ENCODE measurements at regions not wholly inside any gene's neighbourhood (a gene's known extent, or its start where the extent isn't known, plus 50 kb on each side); places are given as distances from the start of the nearest gene placed in this dataset.
"Not testable (repeated sequence)": the region's sequence is repeated elsewhere in the genome, so short reads cannot be mapped to it uniquely, and the experiment has no call there.

DNA sequence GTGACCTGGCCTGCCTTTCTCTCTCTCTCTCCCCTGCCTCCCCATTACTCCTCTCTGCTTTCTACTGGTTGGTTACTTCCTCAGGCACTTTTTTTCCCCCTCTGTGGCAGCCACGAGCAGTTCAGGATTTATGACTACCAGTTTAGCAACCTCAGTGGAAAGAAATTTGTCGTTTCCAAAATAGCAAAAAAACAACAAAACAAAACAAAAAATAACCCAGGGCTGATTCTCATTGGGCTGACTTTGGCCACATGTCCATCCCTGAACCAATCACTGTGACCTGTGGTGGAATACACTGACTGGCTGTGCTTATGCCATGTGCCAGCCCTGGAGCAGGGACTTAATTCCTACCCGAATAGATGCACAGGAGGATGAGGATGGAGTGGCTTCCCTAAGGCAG, 137.4 kb downstream of the TFAP2C start:
- no peak for DNase-seq

- no peak for DNase-seq
These were observed 141.0 kb downstream of the TFAP2C start for GRCh38 chr20:56769921-56770600.

- no peak for DNase-seq
These were observed 144.6 kb downstream of the TFAP2C start for GRCh38 chr20:56773749-56774148.

DNA sequence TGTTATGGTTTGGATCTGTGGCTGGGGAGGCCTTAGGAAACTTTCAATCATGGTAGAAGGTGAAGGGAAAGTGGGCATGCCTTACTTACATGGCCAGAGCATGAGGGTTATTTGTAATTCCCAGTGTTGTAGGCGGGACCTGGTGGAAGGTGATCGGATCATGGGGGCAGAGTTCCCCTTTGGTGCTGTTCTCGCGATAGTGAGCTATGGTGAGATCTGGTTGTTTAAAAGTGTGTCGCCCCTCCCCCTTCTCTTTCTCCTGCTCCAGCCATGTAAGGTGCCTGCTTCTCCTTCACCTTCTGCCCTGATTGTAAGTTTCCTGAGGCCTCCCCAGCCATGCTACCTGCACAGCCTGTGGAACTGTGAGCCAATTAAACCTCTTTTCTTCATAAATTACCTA, 145.8 kb downstream of the TFAP2C start:
- DNase-seq, result no peak

DNA sequence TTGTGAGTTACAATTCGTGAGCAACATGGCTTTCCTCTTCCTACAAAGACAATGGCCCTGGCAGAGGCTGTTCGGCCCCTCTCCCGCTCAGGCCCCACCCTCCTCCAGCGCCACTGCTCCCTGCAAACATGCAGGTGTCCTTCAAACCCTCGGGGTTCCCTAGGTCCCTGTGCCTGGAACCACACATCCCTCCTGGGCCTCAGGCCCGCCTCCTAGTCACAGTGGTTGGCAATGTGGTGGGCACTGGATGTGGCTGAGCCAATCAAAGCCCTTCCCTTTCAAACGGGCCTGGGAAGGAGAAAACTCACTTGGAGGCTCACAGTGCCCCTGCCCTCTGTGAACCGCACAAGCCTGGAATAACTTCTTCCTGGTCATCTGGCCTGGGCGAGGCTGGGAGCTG, 147.2 kb downstream of the TFAP2C start:
- no peak for DNase-seq

DNA sequence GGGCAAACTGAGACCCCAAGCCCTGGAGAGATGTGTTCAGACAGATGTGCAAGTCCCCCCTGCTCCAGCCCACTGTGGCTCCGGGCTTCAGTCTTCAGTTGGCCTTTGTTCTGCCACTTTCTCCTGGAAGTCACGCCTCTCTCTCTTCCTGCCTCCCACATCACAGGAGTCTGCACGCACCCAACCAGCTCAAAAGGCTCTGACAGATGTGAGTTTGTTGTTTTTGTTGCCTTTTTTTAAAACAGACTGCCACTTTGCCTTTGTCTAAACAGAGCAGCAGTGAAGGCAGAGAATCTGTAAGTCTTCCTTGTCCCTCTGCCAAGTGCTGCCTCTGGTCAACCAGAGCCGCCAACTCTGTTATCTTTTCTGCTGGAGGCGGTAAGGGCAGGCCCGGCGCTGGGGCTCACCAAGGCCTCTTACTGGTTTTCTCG, 149.7 kb downstream of the TFAP2C start:
- no peak for DNase-seq

- DNase-seq, result no peak
These were observed 150.5 kb downstream of the TFAP2C start for GRCh38 chr20:56779452-56780143.

GRCh38 chr20:56780266-56780665, 151.2 kb downstream of the TFAP2C start:
- no peak for DNase-seq

DNA sequence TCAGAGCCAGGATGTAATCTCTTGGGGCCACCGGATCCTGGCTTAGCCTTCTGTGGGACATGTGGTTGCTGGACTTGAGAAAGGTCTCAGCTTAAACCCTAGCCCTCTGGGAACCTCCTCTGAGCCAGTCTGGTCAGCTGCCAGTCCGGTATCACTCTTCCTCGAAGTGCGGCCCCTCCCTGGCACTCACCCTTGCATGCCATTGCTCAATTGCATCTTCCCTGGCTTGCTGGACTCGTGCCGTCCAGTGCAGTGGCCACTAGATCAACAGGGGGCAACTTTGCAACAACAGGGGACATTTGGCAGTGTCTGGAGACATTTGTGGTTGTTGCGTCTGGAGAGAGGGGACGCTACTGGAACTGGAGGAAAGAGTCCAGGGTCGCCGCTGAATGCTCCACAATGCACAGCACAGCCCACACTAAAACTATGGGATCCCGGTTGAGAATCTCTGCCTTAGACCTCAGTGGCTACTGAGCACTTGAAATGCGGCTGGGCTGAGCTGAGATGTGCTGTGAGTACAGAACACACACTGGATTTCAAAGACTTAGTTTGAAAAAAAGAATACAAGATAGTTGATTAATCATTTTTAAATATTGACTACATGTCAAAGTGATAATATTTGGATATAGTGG, 152.1 kb downstream of the TFAP2C start:
- no peak for DNase-seq

DNA sequence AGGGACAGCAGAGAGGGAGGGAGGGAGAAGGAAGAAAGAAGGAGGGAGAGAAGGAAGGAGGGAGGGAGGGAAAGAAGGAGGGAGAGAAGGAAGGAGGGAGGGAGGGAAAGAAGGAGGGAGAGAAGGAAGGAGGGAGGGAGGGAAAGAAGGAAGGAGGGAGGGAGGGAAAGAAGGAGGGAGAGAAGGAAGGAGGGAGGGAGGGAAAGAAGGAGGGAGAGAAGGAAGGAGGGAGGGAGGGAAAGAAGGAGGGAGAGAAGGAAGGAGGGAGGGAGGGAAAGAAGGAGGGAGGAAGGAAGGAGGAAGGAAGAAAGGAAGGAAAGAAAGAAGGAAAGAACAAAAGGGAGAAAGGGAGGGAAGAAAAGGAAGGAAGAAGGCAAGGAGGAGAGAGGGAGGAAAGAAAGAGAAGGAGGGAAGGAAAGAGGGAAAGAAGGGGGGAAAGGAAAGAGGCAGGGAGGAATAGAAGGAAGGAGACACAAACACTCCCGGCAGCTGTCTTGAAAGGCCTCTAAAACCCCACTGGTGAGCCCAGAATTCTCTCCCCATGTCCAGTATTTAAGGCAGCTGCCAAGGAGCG, 153.0 kb downstream of the TFAP2C start:
- DNase-seq, result not testable (repeated sequence)

DNA sequence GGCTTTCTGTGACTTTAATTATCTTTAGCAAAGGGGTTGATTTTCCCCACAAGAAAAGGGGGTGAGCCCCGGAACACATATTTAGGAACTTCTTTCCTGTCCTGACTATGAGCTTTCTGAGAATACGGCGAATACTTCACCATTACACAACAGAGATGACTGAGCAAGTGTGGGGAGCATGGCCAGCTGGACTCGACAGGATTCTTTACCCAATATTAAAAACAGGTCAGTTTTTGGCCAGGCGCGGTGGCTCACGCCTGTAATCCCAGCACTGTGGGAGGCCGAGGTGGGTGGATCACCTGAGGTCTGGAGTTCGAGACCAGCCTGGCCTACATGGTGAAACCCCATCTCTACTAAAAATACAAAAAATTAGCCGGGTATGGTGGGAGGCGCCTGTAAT, 153.7 kb downstream of the TFAP2C start:
- not testable (repeated sequence) for DNase-seq

- no peak for DNase-seq
These were observed 154.7 kb downstream of the TFAP2C start for GRCh38 chr20:56783826-56784225.

- DNase-seq, result no peak
These were observed 157.4 kb downstream of the TFAP2C start for GRCh38 chr20:56786503-56786902.

GRCh38 chr20:56788041-56788670, 159.1 kb downstream of the TFAP2C start:
- no peak for DNase-seq

DNA sequence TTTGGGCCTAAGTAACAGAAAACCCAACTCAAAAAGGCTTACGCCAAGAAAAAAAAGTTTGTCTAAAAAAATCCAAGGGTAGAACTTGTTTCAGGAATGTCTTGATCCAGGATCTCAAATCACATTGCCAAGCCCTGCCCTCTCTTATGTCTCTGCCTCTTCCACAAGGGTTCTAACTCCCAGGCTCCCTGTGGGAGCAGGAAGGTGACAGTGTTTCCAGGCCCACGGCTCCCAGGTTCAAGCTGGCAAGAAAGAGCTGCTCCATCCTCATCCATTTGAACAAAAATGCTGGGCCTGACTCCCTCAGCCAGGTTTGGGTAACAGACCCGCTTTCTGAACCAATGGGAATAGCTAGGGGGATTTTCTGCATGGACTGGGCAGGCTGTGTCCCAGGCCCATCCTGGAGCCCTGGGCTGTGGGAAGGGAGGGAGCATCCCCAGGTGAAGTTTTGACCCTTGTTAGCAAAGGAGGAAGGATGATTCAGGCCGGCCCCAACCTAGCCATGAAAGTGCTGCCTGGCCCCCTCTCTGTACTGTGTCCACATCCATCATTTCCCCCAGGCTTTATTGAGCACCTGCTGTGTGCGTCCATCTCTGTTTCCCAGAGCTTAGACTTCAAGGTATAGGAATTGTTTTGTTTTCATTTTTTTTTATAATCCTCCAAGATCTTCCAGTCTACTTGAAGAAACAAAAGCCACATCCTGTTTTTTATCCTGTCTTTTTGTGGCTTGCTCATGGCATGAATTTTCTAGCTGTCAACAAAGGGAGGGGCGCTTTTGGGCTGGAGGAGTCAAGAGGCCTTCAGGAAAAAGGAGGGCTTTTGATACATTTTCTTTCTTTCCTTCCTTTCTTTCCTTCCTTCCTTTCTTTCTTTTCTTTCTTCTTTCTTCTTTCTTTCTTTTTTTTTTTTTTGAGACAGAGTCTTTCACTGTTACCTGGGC, 159.8 kb downstream of the TFAP2C start:
- DNase-seq, result no peak

GRCh38 chr20:56793916-56794315, 164.8 kb downstream of the TFAP2C start:
- no peak for DNase-seq

GRCh38 chr20:56795492-56795891, 166.4 kb downstream of the TFAP2C start:
- DNase-seq, result no peak

DNA sequence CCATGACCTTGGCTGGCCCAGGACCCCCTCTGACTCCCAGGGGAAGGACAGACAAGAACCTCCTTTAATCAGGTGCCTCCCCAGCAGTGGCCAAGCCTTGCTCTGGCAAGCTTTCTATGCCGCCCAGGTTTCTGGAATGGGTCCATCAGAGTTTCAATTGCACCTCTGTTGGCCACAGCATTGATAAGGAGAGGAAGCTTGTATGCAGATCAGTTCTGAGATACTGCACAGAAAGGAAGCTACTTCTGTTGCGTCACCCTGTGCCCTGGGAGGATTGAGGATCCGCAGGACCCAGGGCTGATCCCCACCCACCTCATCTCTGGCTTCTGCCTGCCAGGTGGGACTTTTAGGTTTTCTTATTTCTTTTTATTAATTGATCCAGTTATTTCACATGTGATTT, 167.2 kb downstream of the TFAP2C start:
- no peak for DNase-seq

DNA sequence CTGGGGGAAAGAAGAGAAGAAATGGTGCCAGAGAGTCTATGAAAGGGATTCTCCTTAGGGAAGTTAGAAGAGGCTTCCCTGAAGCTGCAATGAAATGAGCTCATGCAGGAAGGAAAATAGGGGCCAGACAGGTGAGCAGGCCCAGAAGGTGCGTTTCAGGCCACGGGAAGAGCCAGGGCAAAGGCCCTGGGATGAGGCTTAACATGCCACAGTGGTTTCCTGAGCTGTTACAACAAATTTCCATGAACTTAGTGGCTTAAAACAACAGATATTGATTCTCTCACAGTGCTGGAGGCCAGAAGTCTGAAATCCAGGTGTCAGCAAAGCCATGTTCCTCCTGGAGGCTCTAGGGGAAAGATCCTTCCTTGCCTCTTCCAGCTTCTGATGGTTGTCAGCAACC, 167.9 kb downstream of the TFAP2C start:
- no peak for DNase-seq

GRCh38 chr20:56798634-56799033, 169.5 kb downstream of the TFAP2C start:
- no peak for DNase-seq

GRCh38 chr20:56799187-56799586, 170.1 kb downstream of the TFAP2C start:
- no peak for DNase-seq

All from anterior cingulate cortex (tissue), 58 donors.